ENCODE measurements at regions not wholly inside any gene's neighbourhood (a gene's known extent, or its start where the extent isn't known, plus 50 kb on each side); places are given as distances from the start of the nearest gene placed in this dataset.
A peak's percentile ranks its signal among the peaks of the same experiment; 100 is the strongest.
"Not testable (repeated sequence)": the region's sequence is repeated elsewhere in the genome, so short reads cannot be mapped to it uniquely, and the experiment has no call there.

- no peak for DNase-seq (ENCODE audit: low read depth in 2 of 2)
Observed at GRCh38 chr5:87754009-87754757, 341.5 kb upstream of the CCNH start.

DNA sequence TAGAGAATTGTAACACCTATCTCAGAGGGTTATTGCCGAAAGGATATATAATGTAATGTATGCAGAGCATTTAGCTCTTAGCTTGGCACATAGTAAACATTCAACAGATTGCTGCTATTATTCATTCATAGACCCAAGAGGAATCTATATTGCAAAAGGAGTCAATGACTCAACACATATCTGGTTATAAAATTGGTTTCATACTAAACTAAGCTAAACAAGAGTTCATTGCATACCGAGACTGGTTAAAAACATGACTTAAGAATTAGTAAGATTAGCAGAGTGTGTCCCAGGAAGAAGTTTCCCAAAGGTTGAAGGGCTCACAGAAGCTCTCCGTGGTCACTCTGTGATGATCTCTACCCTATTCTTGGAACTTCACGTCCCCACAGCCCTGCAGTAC, 339.6 kb upstream of the CCNH start:
- no peak for DNase-seq (ENCODE audit: low read depth in 2 of 2)

GRCh38 chr5:87751824-87752223, 339.1 kb upstream of the CCNH start:
- DNase-seq (ENCODE audit: low read depth in 2 of 2): no peak

DNA sequence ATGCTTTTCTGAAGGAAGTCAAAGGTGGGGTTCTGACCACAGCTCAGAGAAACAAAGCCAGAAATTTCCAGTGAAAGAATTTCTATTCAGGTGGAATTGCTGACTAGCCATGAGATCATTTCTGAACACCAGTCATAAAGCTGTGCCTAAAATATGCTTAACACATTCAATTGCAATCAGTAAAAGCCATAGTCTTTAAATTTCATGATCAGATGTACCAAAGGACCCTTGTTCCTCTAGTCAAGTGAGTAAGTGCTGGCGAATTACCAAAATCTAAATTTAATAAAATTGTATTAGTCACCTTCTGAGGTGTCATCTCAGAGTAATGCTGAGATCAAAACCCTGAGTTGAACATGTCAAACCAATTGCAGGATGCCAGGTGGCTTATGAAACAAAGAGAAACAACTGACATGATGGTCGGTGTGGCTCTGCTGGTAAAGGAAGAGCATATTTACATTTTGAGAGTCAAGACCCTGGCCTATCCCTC, 334.2 kb upstream of the CCNH start:
- no peak for DNase-seq (ENCODE audit: low read depth in 2 of 2)

- no peak for DNase-seq (ENCODE audit: low read depth in 2 of 2)
Observed at GRCh38 chr5:87746341-87746740, 333.6 kb upstream of the CCNH start.

- no peak for DNase-seq (ENCODE audit: low read depth in 2 of 2)
Observed at GRCh38 chr5:87741881-87742280, 329.2 kb upstream of the CCNH start.

GRCh38 chr5:87735923-87736322, 323.2 kb upstream of the CCNH start:
- DNase-seq (ENCODE audit: low read depth in 2 of 2): no peak

GRCh38 chr5:87733897-87734296, 321.2 kb upstream of the CCNH start:
- peak in 1 of 2 donors; percentile 17 for DNase-seq (ENCODE audit: low read depth in 2 of 2)

- DNase-seq (ENCODE audit: low read depth in 2 of 2): peak in 1 of 2 donors; percentile 1
Observed at GRCh38 chr5:87732875-87733768, 320.4 kb upstream of the CCNH start.

DNA sequence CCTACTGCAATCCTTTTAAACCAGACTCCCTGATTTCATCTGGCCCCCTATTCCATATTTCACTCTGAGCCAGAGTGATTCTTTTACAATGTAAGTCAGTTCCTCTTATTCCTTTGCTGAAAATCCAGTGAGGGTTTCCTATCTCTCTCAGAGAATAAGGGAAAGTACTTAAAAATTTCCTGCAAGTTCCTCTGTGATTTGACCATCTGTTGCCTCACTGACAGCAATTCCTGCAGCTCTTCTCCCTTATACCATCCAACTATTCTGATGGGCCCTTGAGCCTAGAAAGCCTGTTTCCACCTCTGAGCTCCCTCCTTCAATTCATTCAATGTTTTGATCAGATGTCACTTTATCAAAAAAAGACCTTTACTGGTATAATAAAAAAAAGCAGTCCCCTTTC, 317.1 kb upstream of the CCNH start:
- DNase-seq (ENCODE audit: low read depth in 2 of 2): no peak

GRCh38 chr5:87722286-87722685, 309.6 kb upstream of the CCNH start:
- DNase-seq (ENCODE audit: low read depth in 2 of 2): no peak

GRCh38 chr5:87718224-87718925, 305.6 kb upstream of the CCNH start:
- DNase-seq (ENCODE audit: low read depth in 2 of 2): not testable (repeated sequence)

GRCh38 chr5:87717761-87718160, 305.0 kb upstream of the CCNH start:
- no peak for DNase-seq (ENCODE audit: low read depth in 2 of 2)

- no peak for DNase-seq (ENCODE audit: low read depth in 2 of 2)
Observed at GRCh38 chr5:87705876-87706275, 293.1 kb upstream of the CCNH start.

GRCh38 chr5:87686975-87687374, 274.2 kb upstream of the CCNH start:
- no peak for DNase-seq (ENCODE audit: low read depth in 2 of 2)

DNA sequence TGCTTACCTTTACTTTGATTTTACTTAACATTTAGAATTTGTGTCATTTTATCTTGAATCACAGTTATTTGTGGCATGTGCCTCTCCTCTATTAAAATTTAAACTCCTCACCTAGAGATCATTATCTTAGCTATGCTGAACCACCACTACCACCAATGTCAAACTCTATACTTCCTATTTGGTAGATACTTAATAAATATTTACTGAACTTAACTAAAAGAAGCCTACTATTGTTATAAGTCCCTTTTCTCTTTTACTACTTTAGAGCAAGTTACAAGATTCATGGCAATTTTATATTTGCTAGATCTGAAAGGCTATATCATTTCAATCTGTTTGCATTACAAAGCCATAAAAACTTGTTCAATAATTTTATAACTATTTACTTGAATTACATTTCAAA, 273.3 kb upstream of the CCNH start:
- DNase-seq (ENCODE audit: low read depth in 2 of 2): no peak

DNA sequence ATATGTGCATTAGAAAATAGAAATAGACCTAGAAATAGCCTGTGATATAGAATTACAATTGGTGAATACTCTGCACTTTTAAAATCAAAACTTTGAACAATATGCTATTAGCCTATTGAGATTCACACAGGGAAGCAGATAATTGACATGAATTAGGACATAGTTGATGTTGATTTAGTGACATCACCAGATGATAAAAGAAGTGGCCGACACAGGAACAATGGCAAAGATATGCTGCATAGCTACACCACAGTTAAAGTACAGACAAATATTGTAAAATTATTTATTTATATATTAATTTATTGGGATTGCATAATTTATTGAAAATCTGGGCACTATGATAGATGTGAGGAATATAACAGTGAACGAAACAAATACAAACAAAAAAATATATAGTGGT, 261.5 kb upstream of the CCNH start:
- DNase-seq (ENCODE audit: low read depth in 2 of 2): no peak

GRCh38 chr5:87671146-87671545, 258.4 kb upstream of the CCNH start:
- no peak for DNase-seq (ENCODE audit: low read depth in 2 of 2)

GRCh38 chr5:87665166-87665565, 252.4 kb upstream of the CCNH start:
- DNase-seq (ENCODE audit: low read depth in 2 of 2): no peak

- no peak for DNase-seq (ENCODE audit: low read depth in 2 of 2)
Observed at GRCh38 chr5:87661784-87662566, 249.2 kb upstream of the CCNH start.

DNA sequence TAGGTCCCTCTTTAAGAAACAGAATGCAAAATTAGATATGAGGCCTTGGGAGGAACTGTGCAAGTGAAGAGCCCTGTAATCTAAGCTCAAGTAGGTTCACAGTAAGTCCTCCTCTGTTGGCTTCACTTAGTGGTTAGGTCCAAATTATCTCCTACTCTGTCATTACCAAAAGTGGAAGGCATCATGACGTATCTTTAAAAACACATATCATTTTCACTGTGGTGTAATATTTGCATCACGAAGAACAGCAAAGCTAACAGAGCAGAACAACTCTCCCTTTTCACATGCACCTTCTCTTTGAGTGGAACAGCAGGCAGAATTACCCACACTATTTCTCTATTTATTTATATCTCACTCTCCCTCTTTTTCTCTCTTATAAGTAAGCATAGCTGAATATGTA, 240.5 kb upstream of the CCNH start:
- DNase-seq (ENCODE audit: low read depth in 2 of 2): no peak
